Keratinocyte (primary cell): ENCODE measurements at regions not wholly inside any gene's neighbourhood (a gene's known extent, or its start where the extent isn't known, plus 50 kb on each side); places are given as distances from the start of the nearest gene placed in this dataset.
A peak's percentile ranks its signal among the peaks of the same experiment; 100 is the strongest.

ENCODE experiments used
- DNase-seq: peaks from one replicate; pipeline ENCODE4 v3.0.0-alpha.2; 2011; ENCODE audit warnings: low read depth, missing footprints, low spot score
- FAIRE-seq: peaks from 2 replicates; lab custom pipeline; 2011; peaks lifted over from hg19 to GRCh38; lab: Jason Lieb, UNC
- H2AFZ ChIP-seq: 2 replicates; pipeline ENCODE4 v1.6.0; 2012; ENCODE audit warnings: low read length, control low read depth, inconsistent platforms; ENCODE audit not compliant: control insufficient read depth
- H3K27ac ChIP-seq: 2 replicates; pipeline ENCODE4 v1.5.1; 2011; ENCODE audit warnings: low read length; ENCODE audit not compliant: control insufficient read depth, insufficient read depth
- H3K27me3 ChIP-seq: 3 replicates; pipeline ENCODE4 v1.6.0; 2011; ENCODE audit warnings: low read length; ENCODE audit not compliant: control insufficient read depth, insufficient read depth; ENCODE audit errors: extremely low read depth
- H3K36me3 ChIP-seq, 2 experiments: 2 replicates in 1 of 2; 3 replicates in 1 of 2; pipeline ENCODE4 v1.5.1; 2011; ENCODE audit warnings: low read length in 2 of 2, mild to moderate bottlenecking in 1 of 2; ENCODE audit not compliant: control insufficient read depth in 2 of 2, insufficient read depth in 2 of 2; ENCODE audit errors: extremely low read depth in 1 of 2
- H3K4me1 ChIP-seq: 3 replicates; pipeline ENCODE4 v1.5.1; 2011; ENCODE audit warnings: low read length; ENCODE audit not compliant: control insufficient read depth, insufficient read depth; ENCODE audit errors: extremely low read depth
- H3K4me2 ChIP-seq: 3 replicates; pipeline ENCODE4 v1.6.0; 2011; ENCODE audit warnings: low read depth, low read length; ENCODE audit not compliant: control insufficient read depth, insufficient read depth; ENCODE audit errors: extremely low read depth
- H3K4me3 ChIP-seq, 3 experiments: fragments of 200-600 bp in 1 of 3; sonication (generic) in 1 of 3; 2 replicates in 2 of 3; 3 replicates in 1 of 3; pipeline ENCODE4 v1.5.1; 2011 to 2016; ENCODE audit warnings: low read length in 3 of 3, mild to moderate bottlenecking in 3 of 3, control low read depth in 2 of 3, inconsistent platforms in 1 of 3, low read depth in 1 of 3, mixed read lengths in 1 of 3, mixed run types in 1 of 3, moderate library complexity in 1 of 3; ENCODE audit not compliant: control insufficient read depth in 2 of 3, insufficient read depth in 2 of 3; ENCODE audit errors: extremely low read depth in 1 of 3
- H3K79me2 ChIP-seq: 2 replicates; pipeline ENCODE4 v1.6.0; 2012; ENCODE audit warnings: low read length; ENCODE audit not compliant: control insufficient read depth, insufficient read depth
- H3K9ac ChIP-seq: 3 replicates; pipeline ENCODE4 v1.6.0; 2011; ENCODE audit warnings: low read length; ENCODE audit not compliant: control insufficient read depth, insufficient read depth; ENCODE audit errors: extremely low read depth
- H3K9me1 ChIP-seq: 3 replicates; pipeline ENCODE4 v1.6.0; 2011; ENCODE audit warnings: low read length; ENCODE audit not compliant: control insufficient read depth, insufficient read depth; ENCODE audit errors: extremely low read depth
- H3K9me3 ChIP-seq: 2 replicates; pipeline ENCODE4 v1.5.1; 2012; ENCODE audit warnings: low read depth, low read length; ENCODE audit not compliant: control insufficient read depth
- H4K20me1 ChIP-seq: 3 replicates; pipeline ENCODE4 v1.6.0; 2011; ENCODE audit warnings: low read length; ENCODE audit not compliant: control insufficient read depth, insufficient read depth; ENCODE audit errors: extremely low read depth
- EZH2 ChIP-seq: IDR thresholded peaks from one replicate; pipeline ENCODE4 v1.6.1; 2012; ENCODE audit warnings: inconsistent platforms, mild to moderate bottlenecking, low read length, moderate library complexity
- dilution Hi-C: fragments of 300-500 bp; cut with MboI; formaldehyde crosslinking; loops from one replicate; pipeline ENCODE4 v1.7.0; 2020; ENCODE audit warnings: low sequenced_read_pairs; ENCODE audit not compliant: extremely low pct_ligation_motif_present
- TF ChIP-seq, protein P1 (sequence below), 3 experiments: IDR thresholded peaks in 1 of 3; conservative IDR thresholded peaks in 1 of 3; optimal IDR thresholded peaks in 1 of 3; 2 replicates in 2 of 3; 3 replicates in 1 of 3; pipeline versions ENCODE3 to v1.5.1; 2011; ENCODE audit warnings: low read length in 3 of 3, mild to moderate bottlenecking in 3 of 3, moderate library complexity in 2 of 3, control low read depth in 1 of 3, inconsistent platforms in 1 of 3; ENCODE audit not compliant: insufficient read depth in 2 of 3; ENCODE audit errors: extremely low read depth in 1 of 3

DNA sequence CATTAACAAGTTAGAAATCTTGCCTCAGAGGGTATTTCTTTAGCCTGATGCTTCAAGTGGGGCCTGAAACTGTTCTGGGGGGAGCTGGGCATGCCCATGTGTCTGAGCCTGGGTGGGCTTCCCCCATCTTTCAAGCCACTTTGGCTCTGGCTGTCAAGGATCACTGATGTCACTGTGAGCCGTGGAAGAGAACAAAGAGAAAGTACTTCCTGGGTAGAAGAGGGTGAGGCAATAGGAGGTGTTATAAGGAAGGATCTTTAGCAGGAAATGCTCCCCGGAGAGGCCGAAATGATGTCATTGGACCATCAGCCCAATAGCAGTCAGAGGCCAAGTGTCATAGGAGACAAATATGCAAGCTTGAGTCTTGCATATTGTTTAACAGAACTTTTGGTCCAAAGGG is 228.4 kb upstream of the MEX3C start:
- no peak for TF ChIP-seq EZH2
- TF ChIP-seq, protein P1, sequence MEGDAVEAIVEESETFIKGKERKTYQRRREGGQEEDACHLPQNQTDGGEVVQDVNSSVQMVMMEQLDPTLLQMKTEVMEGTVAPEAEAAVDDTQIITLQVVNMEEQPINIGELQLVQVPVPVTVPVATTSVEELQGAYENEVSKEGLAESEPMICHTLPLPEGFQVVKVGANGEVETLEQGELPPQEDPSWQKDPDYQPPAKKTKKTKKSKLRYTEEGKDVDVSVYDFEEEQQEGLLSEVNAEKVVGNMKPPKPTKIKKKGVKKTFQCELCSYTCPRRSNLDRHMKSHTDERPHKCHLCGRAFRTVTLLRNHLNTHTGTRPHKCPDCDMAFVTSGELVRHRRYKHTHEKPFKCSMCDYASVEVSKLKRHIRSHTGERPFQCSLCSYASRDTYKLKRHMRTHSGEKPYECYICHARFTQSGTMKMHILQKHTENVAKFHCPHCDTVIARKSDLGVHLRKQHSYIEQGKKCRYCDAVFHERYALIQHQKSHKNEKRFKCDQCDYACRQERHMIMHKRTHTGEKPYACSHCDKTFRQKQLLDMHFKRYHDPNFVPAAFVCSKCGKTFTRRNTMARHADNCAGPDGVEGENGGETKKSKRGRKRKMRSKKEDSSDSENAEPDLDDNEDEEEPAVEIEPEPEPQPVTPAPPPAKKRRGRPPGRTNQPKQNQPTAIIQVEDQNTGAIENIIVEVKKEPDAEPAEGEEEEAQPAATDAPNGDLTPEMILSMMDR (optimal IDR thresholded peaks at IDR 0.05 in 1 of 3, IDR thresholded peaks at IDR 0.05 in 1 of 3, conservative IDR thresholded peaks at IDR 0.05 in 1 of 3; ENCODE audit: extremely low read depth in 1 of 3, insufficient read depth in 2 of 3, low read length in 3 of 3), result no peak
- Histone ChIP-seq H3K9me3 (no peaks in the 10 kb centered on the region), H3K4me1 (peaks cover 11% of the 10 kb centered on the region), H4K20me1 (no peaks in the 10 kb centered on the region), H3K27me3 (no peaks in the 10 kb centered on the region), H3K4me3 (no peak overlapping the region), H3K9me1 (no peaks in the 10 kb centered on the region), H3K9ac (no peak overlapping the region), H3K4me2 (no peak overlapping the region), H3K27ac (no peak overlapping the region), H3K36me3 (no peaks in the 10 kb centered on the region), H2AFZ (no peak overlapping the region), H3K79me2 (no peaks in the 10 kb centered on the region)
- FAIRE-seq (no peak), DNase-seq (no peak)
- dilution Hi-C loops, result no loop called here

DNA sequence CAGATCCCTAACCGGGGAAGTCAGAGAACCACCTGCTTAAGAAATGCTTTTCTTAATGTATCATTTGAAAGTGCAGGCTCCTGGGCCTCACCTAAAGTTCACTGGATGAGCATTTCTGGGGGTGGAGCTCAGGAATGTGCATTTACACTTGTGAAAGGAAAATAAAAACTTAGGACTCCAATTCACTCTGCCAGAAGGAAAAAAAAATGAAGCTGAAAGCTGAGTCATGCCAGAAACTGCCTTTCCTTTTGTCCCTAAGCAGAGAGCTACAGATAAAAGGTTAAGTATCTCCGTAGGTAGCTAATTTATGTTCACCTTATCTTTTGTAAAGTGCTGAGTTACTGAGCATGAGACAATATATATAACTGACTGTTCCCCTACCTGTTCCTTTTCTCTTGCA is 229.5 kb upstream of the MEX3C start:
- DNase-seq, result no peak
- Histone ChIP-seq H3K9me1 (no peaks in the 10 kb centered on the region), H4K20me1 (no peaks in the 10 kb centered on the region), H2AFZ (peak overlapping the region; percentile 14), H3K9me3 (no peaks in the 10 kb centered on the region), H3K4me1 (peaks cover 11% of the 10 kb centered on the region), H3K4me2 (peak overlapping the region; percentile 9), H3K27me3 (no peaks in the 10 kb centered on the region), H3K79me2 (no peaks in the 10 kb centered on the region), H3K9ac (no peak overlapping the region), H3K36me3 (no peaks in the 10 kb centered on the region), H3K4me3 (no peak overlapping the region), H3K27ac (no peak overlapping the region)
- dilution Hi-C loops, result no loop called here
- TF ChIP-seq EZH2, result no peak
- TF ChIP-seq, protein P1 (optimal IDR thresholded peaks at IDR 0.05 in 1 of 3, IDR thresholded peaks at IDR 0.05 in 1 of 3, conservative IDR thresholded peaks at IDR 0.05 in 1 of 3; ENCODE audit: extremely low read depth in 1 of 3, insufficient read depth in 2 of 3, low read length in 3 of 3), result no peak
- peak; percentile 39 for FAIRE-seq
